ENCODE measurements at regions not wholly inside any gene's neighbourhood (a gene's known extent, or its start where the extent isn't known, plus 50 kb on each side); places are given as distances from the start of the nearest gene placed in this dataset.

DNA sequence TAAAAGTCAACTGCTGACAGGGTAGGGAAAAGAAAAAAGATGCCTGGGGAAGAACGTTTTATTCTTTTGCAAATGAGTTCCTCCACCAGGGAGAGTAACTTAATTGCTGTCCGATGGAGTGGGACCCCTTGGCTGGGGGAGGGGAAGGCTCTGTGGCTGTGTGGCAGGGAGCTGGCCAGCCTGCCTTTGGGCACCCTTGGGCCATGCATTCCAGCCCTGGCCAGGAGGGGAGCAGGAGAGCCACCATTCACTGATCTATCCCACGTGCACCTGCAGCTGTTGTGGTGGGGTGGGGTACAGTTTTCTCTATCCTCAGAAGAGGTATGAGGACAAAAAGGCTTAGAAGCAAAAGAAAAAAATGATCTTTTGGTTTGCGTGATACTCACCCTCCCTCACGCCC, 116.9 kb downstream of the KCNK1 start:
- TF ChIP-seq, protein P1, sequence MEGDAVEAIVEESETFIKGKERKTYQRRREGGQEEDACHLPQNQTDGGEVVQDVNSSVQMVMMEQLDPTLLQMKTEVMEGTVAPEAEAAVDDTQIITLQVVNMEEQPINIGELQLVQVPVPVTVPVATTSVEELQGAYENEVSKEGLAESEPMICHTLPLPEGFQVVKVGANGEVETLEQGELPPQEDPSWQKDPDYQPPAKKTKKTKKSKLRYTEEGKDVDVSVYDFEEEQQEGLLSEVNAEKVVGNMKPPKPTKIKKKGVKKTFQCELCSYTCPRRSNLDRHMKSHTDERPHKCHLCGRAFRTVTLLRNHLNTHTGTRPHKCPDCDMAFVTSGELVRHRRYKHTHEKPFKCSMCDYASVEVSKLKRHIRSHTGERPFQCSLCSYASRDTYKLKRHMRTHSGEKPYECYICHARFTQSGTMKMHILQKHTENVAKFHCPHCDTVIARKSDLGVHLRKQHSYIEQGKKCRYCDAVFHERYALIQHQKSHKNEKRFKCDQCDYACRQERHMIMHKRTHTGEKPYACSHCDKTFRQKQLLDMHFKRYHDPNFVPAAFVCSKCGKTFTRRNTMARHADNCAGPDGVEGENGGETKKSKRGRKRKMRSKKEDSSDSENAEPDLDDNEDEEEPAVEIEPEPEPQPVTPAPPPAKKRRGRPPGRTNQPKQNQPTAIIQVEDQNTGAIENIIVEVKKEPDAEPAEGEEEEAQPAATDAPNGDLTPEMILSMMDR (IDR thresholded peaks at IDR 0.05), result no peak
- TF ChIP-seq POLR2A (IDR thresholded peaks at IDR 0.05), result no peak
